GM12878 (cell line): ENCODE measurements at regions not wholly inside any gene's neighbourhood (a gene's known extent, or its start where the extent isn't known, plus 50 kb on each side); places are given as distances from the start of the nearest gene placed in this dataset.
"Not testable (repeated sequence)": the region's sequence is repeated elsewhere in the genome, so short reads cannot be mapped to it uniquely, and the experiment has no call there.

ENCODE experiments used
- BMI1 ChIP-seq: fragments of 450-650 bp; IDR thresholded peaks from 2 replicates; pipeline ENCODE4 v1.6.1; 2016; ENCODE audit warnings: mild to moderate bottlenecking, moderate library complexity, borderline replicate concordance
- CBX3 ChIP-seq: fragments of 200-600 bp; sonication (generic); IDR thresholded peaks from 2 replicates; pipeline ENCODE4 v1.6.1; 2016; ENCODE audit warnings: low read depth, borderline replicate concordance
- CTCF ChIP-seq, 3 experiments: IDR thresholded peaks in 2 of 3; conservative IDR thresholded peaks in 1 of 3; 2 replicates each; pipeline ENCODE4 v1.5.1; 2011; ENCODE audit warnings: low read depth in 3 of 3, low read length in 3 of 3, mild to moderate bottlenecking in 3 of 3, control low read depth in 2 of 3, moderate library complexity in 2 of 3, inconsistent platforms in 1 of 3, mixed read lengths in 1 of 3; ENCODE audit not compliant: control insufficient read depth in 2 of 3, insufficient read depth in 1 of 3; ENCODE audit errors: extremely low read depth in 1 of 3
- MYC ChIP-seq: IDR thresholded peaks from 2 replicates; pipeline ENCODE4 v1.6.1; 2011; ENCODE audit warnings: mild to moderate bottlenecking, low read length, moderate library complexity, inconsistent platforms; ENCODE audit not compliant: insufficient read depth, insufficient replicate concordance, insufficient read length, severe bottlenecking
- POLR2A ChIP-seq: IDR thresholded peaks from 2 replicates; pipeline ENCODE4 v1.6.1; 2011; ENCODE audit warnings: low read depth, mild to moderate bottlenecking, low read length
- RCOR1 ChIP-seq: conservative IDR thresholded peaks from 2 replicates; pipeline ENCODE4 v1.6.1; 2012; ENCODE audit warnings: low read depth, low read length, improper control_type of control experiment
- SMC3 ChIP-seq: IDR thresholded peaks from 2 replicates; pipeline ENCODE4 v1.6.1; 2011; ENCODE audit warnings: low read length, improper control_type of control experiment, borderline replicate concordance
- SREBF2 ChIP-seq: IDR thresholded peaks from 2 replicates; pipeline ENCODE4 v1.6.1; 2012; ENCODE audit warnings: mild to moderate bottlenecking, low read length
- SRF ChIP-seq, 2 experiments: IDR thresholded peaks; 2 replicates each; pipeline ENCODE4 v1.6.1; 2011; ENCODE audit warnings: low read depth in 2 of 2, low read length in 2 of 2, mild to moderate bottlenecking in 1 of 2, moderate library complexity in 1 of 2
- USF2 ChIP-seq: IDR thresholded peaks from 2 replicates; pipeline ENCODE4 v1.6.1; 2011; ENCODE audit warnings: low read depth, low read length, improper control_type of control experiment, borderline replicate concordance
- ZBTB11 ChIP-seq: fragments of 450-650 bp; formaldehyde crosslinking; IDR thresholded peaks from 2 replicates; pipeline ENCODE4 v1.5.0; 2022; ENCODE audit warnings: mild to moderate bottlenecking, missing genetic modification characterization

GRCh38 chr5:89630064-89630463 is 747.1 kb upstream of the MEF2C start:
- TF ChIP-seq SREBF2; SMC3; POLR2A; CBX3; USF2; CTCF (IDR thresholded peaks at IDR 0.05 in 2 of 3, conservative IDR thresholded peaks at IDR 0.05 in 1 of 3; ENCODE audit: control insufficient read depth in 2 of 3, extremely low read depth in 1 of 3, insufficient read depth in 1 of 3, low read depth in 3 of 3, low read length in 3 of 3); BMI1; MYC; SRF (IDR thresholded peaks at IDR 0.05; ENCODE audit: low read depth in 2 of 2, low read length in 2 of 2); RCOR1; ZBTB11 (CRISPR knock-in tag): not testable (repeated sequence)
